Natural killer cell (primary cell): ENCODE measurements at regions not wholly inside any gene's neighbourhood (a gene's known extent, or its start where the extent isn't known, plus 50 kb on each side); places are given as distances from the start of the nearest gene placed in this dataset.

Experiments
- ATAC-seq, 3 donors: fragments of 150-1000 bp in 2 of 3; fragments of 200-7000 bp in 1 of 3; cut with Tn5 transposase; 1 replicate in 1 of 3; 2 replicates in 2 of 3; pipeline ENCODE4 v1.10.0; 2021; ENCODE audit warnings: mild to moderate bottlenecking in 2 of 3, moderate library complexity in 2 of 3
- DNase-seq, 2 donors: peaks; one replicate each; pipeline versions ENCODE4 v3.0.0 to v3.0.0-alpha.2; 2013 to 2021; ENCODE audit warnings: mixed read lengths in 1 of 2
- H3K27ac ChIP-seq: one replicate; pipeline ENCODE4 v1.5.1; 2013; ENCODE audit warnings: mild to moderate bottlenecking, low read length
- H3K27me3 ChIP-seq: one replicate; pipeline ENCODE4 v1.6.1; 2013; ENCODE audit warnings: low read length; ENCODE audit not compliant: control insufficient read depth, insufficient read depth
- H3K36me3 ChIP-seq: one replicate; pipeline ENCODE4 v1.6.1; 2013; ENCODE audit warnings: low read length; ENCODE audit not compliant: control insufficient read depth, insufficient read depth
- H3K4me1 ChIP-seq: one replicate; pipeline ENCODE4 v1.6.1; 2013; ENCODE audit warnings: low read length; ENCODE audit not compliant: control insufficient read depth, insufficient read depth
- H3K4me3 ChIP-seq: one replicate; pipeline ENCODE4 v1.5.1; 2013; ENCODE audit warnings: low read length
- H3K9me3 ChIP-seq: one replicate; pipeline ENCODE4 v1.6.1; 2013; ENCODE audit warnings: low read length; ENCODE audit not compliant: control insufficient read depth, insufficient read depth
- H3K27ac Mint-ChIP-seq, 2 donors: one replicate each; pipeline ENCODE4 v1.8.0; 2022; ENCODE audit warnings: mild to moderate bottlenecking in 2 of 2, mixed read lengths in 2 of 2, moderate library complexity in 1 of 2
- H3K27me3 Mint-ChIP-seq, 2 donors: one replicate each; pipeline ENCODE4 v1.8.0; 2022; ENCODE audit warnings: low read depth in 2 of 2, mixed read lengths in 2 of 2
- H3K36me3 Mint-ChIP-seq: one replicate; pipeline ENCODE4 v1.8.0; 2022; ENCODE audit warnings: mixed read lengths
- H3K4me1 Mint-ChIP-seq, 2 donors: one replicate each; pipeline ENCODE4 v1.8.0; 2022; ENCODE audit warnings: mixed read lengths in 2 of 2
- H3K4me3 Mint-ChIP-seq: one replicate; pipeline ENCODE4 v1.8.0; 2022; ENCODE audit warnings: mild to moderate bottlenecking, moderate library complexity, mixed read lengths
- H3K9me3 Mint-ChIP-seq, 2 donors: one replicate each; pipeline ENCODE4 v1.8.0; 2022; ENCODE audit warnings: mixed read lengths in 2 of 2
- CTCF ChIP-seq: fragments of 200-600 bp; IDR thresholded peaks from one replicate; pipeline ENCODE4 v1.8.0; 2022; ENCODE audit warnings: antibody characterized with exemption
- WGBS: methylation state at CpG from one replicate; pipeline ENCODE4 v1.1.7; 2013; ENCODE audit warnings: missing lambda C conversion rate; ENCODE audit not compliant: insufficient coverage; 5-methylcytosine and 5-hydroxymethylcytosine counted together
- intact Hi-C: fragments of 100-400 bp; cut with micrococcal nuclease; formaldehyde crosslinking; loops from one replicate; pipeline ENCODE4 v1.14.2; 2022

GRCh38 chr2:47724221-47724981, 58.5 kb upstream of the MSH6 start:
- no peaks in the 10 kb centered on the region for H3K9me3 ChIP-seq
- TF ChIP-seq CTCF, result no peak
- peaks cover 9% of the 10 kb centered on the region for H3K4me1 ChIP-seq
- DNase-seq (peak in 1 of 2 donors; percentile 6), ATAC-seq (peak in 2 of 3 donors; percentile 28 to 48)
- Mint-ChIP-seq H3K4me1 (no peaks in the 10 kb centered on the region), H3K27me3 (peaks cover 0 to 2% of the 10 kb centered on the region in 2 donors), H3K27ac (no peak overlapping the region), H3K36me3 (no peaks in the 10 kb centered on the region), H3K4me3 (no peak overlapping the region), H3K9me3 (no peaks in the 10 kb centered on the region)
- peak overlapping the region; percentile 63 for H3K27ac ChIP-seq
- H3K27me3 ChIP-seq, result no peaks in the 10 kb centered on the region
- no peak overlapping the region for H3K4me3 ChIP-seq
- 71% methylated on average over 9 of the region's 9 CpGs for WGBS
- H3K36me3 ChIP-seq, result no peaks in the 10 kb centered on the region
- intact Hi-C loops, result no loop called here

GRCh38 chr2:47721296-47721695, 61.6 kb upstream of the MSH6 start:
- ATAC-seq (no peak), DNase-seq (no peak)
- H3K27me3 ChIP-seq, result no peaks in the 10 kb centered on the region
- no peaks in the 10 kb centered on the region for H3K36me3 ChIP-seq
- peaks cover 9% of the 10 kb centered on the region for H3K4me1 ChIP-seq
- Mint-ChIP-seq H3K36me3 (no peaks in the 10 kb centered on the region), H3K27me3 (peaks cover 0 to 11% of the 10 kb centered on the region in 2 donors), H3K4me3 (no peak overlapping the region), H3K4me1 (no peaks in the 10 kb centered on the region), H3K27ac (no peak overlapping the region), H3K9me3 (no peaks in the 10 kb centered on the region)
- H3K9me3 ChIP-seq, result no peaks in the 10 kb centered on the region
- intact Hi-C loops, result no loop called here
- H3K4me3 ChIP-seq, result no peak overlapping the region
- 97% methylated on average over 8 of the region's 8 CpGs for WGBS
- no peak overlapping the region for H3K27ac ChIP-seq
- no peak for TF ChIP-seq CTCF

- H3K4me3 Mint-ChIP-seq, result no peak overlapping the region
- TF ChIP-seq CTCF, result no peak
- intact Hi-C loops, result no loop called here
- Histone ChIP-seq H3K9me3 (no peaks in the 10 kb centered on the region), H3K36me3 (no peaks in the 10 kb centered on the region), H3K4me3 (no peak overlapping the region), H3K27me3 (no peaks in the 10 kb centered on the region), H3K4me1 (peaks cover 9% of the 10 kb centered on the region), H3K27ac (no peak overlapping the region)
- ATAC-seq, result no peak
- H3K4me1 Mint-ChIP-seq, result no peaks in the 10 kb centered on the region
- H3K27me3 Mint-ChIP-seq, result peaks cover 0 to 11% of the 10 kb centered on the region in 2 donors
- H3K9me3 Mint-ChIP-seq, result no peaks in the 10 kb centered on the region
- H3K36me3 Mint-ChIP-seq, result no peaks in the 10 kb centered on the region
- 100% methylated on average over 1 of the region's 2 CpGs for WGBS
- no peak for DNase-seq
- H3K27ac Mint-ChIP-seq, result no peak overlapping the region
Measured at GRCh38 chr2:47720559-47720958, 62.4 kb upstream of the MSH6 start.

- no peak overlapping the region for H3K27ac ChIP-seq
- no peak for TF ChIP-seq CTCF
- no peaks in the 10 kb centered on the region for H3K9me3 ChIP-seq
- H3K9me3 Mint-ChIP-seq, result no peaks in the 10 kb centered on the region
- peaks cover 0 to 11% of the 10 kb centered on the region in 2 donors for H3K27me3 Mint-ChIP-seq
- H3K27me3 ChIP-seq, result no peaks in the 10 kb centered on the region
- intact Hi-C loops, result no loop called here
- H3K4me3 ChIP-seq, result no peak overlapping the region
- no peaks in the 10 kb centered on the region for H3K36me3 Mint-ChIP-seq
- DNase-seq (no peak), ATAC-seq (no peak)
- H3K27ac Mint-ChIP-seq, result no peak overlapping the region
- H3K4me3 Mint-ChIP-seq, result no peak overlapping the region
- H3K4me1 ChIP-seq, result peaks cover 9% of the 10 kb centered on the region
- WGBS, result 87% methylated on average over 3 of the region's 3 CpGs
- H3K4me1 Mint-ChIP-seq, result no peaks in the 10 kb centered on the region
- no peaks in the 10 kb centered on the region for H3K36me3 ChIP-seq
Measured at GRCh38 chr2:47720036-47720435, 62.9 kb upstream of the MSH6 start.
